NCI-H146 (cell line): ENCODE measurements at regions not wholly inside any gene's neighbourhood (a gene's known extent, or its start where the extent isn't known, plus 50 kb on each side); places are given as distances from the start of the nearest gene placed in this dataset.
"Not testable (repeated sequence)": the region's sequence is repeated elsewhere in the genome, so short reads cannot be mapped to it uniquely, and the experiment has no call there.

Experiments used
- DNase-seq: peaks from one replicate; lab custom pipeline; 2025; lab: John Stamatoyannopoulos, UW

- peak; percentile 72 for DNase-seq
These were observed 86.4 kb upstream of the SEZ6L start for GRCh38 chr22:26082866-26083265.

GRCh38 chr22:26086359-26086758 is 82.9 kb upstream of the SEZ6L start:
- DNase-seq, result peak; percentile 36

- DNase-seq, result no peak
These were observed 81.4 kb upstream of the SEZ6L start for GRCh38 chr22:26087816-26088215.

- no peak for DNase-seq
These were observed 78.4 kb upstream of the SEZ6L start for GRCh38 chr22:26090821-26091220.

- not testable (repeated sequence) for DNase-seq
These were observed 74.8 kb upstream of the SEZ6L start for GRCh38 chr22:26094497-26094896.

- DNase-seq, result no peak
These were observed 73.9 kb upstream of the SEZ6L start for GRCh38 chr22:26095256-26095956.

- DNase-seq, result no peak
These were observed 71.9 kb upstream of the SEZ6L start for GRCh38 chr22:26097411-26097810.

- DNase-seq, result no peak
These were observed 71.4 kb upstream of the SEZ6L start for GRCh38 chr22:26097840-26098239.

GRCh38 chr22:26103023-26103422 is 66.2 kb upstream of the SEZ6L start:
- no peak for DNase-seq

- DNase-seq, result no peak
These were observed 62.9 kb upstream of the SEZ6L start for GRCh38 chr22:26106412-26106811.

GRCh38 chr22:26109686-26110315 is 59.5 kb upstream of the SEZ6L start:
- no peak for DNase-seq

- no peak for DNase-seq
These were observed 54.4 kb upstream of the SEZ6L start for GRCh38 chr22:26114826-26115225.

- DNase-seq, result no peak
These were observed 54.0 kb upstream of the SEZ6L start for GRCh38 chr22:26115266-26115665.
